ENCODE measurements at regions not wholly inside any gene's neighbourhood (a gene's known extent, or its start where the extent isn't known, plus 50 kb on each side); places are given as distances from the start of the nearest gene placed in this dataset.

DNA sequence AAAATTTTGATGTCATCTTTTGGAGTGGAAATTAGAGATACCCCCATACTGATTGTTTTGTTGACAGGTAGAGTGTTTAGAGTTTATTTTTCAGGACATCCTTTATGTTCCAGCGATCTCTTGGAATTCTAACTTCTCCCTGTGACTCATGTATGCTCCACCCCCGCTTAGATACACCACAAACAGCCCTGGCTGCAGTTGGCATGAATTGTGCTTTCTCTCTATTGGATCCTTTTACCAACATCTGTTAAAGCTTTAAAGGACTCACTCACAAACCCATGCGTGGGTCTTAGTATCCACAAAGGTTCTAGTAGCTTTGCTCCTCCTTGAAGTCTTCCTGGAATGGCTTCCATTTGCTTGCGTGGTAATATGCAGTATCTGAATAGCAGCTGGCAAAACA lies 409.5 kb upstream of the POU3F3 start:
- Histone ChIP-seq H3K27ac (no peak overlapping the region), H3K4me1 (no peaks in the 10 kb centered on the region), H3K36me3 (no peaks in the 10 kb centered on the region), H3K27me3 (no peaks in the 10 kb centered on the region), H3K9me3 (no peaks in the 10 kb centered on the region), H3K4me3 (no peak overlapping the region)
- intact Hi-C loops (cut with DNase I), result no loop called here
- TF ChIP-seq, protein P1, sequence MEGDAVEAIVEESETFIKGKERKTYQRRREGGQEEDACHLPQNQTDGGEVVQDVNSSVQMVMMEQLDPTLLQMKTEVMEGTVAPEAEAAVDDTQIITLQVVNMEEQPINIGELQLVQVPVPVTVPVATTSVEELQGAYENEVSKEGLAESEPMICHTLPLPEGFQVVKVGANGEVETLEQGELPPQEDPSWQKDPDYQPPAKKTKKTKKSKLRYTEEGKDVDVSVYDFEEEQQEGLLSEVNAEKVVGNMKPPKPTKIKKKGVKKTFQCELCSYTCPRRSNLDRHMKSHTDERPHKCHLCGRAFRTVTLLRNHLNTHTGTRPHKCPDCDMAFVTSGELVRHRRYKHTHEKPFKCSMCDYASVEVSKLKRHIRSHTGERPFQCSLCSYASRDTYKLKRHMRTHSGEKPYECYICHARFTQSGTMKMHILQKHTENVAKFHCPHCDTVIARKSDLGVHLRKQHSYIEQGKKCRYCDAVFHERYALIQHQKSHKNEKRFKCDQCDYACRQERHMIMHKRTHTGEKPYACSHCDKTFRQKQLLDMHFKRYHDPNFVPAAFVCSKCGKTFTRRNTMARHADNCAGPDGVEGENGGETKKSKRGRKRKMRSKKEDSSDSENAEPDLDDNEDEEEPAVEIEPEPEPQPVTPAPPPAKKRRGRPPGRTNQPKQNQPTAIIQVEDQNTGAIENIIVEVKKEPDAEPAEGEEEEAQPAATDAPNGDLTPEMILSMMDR (IDR thresholded peaks at IDR 0.05), result no peak
- no peak for DNase-seq (ENCODE audit: low spot score in 2 of 2)

DNA sequence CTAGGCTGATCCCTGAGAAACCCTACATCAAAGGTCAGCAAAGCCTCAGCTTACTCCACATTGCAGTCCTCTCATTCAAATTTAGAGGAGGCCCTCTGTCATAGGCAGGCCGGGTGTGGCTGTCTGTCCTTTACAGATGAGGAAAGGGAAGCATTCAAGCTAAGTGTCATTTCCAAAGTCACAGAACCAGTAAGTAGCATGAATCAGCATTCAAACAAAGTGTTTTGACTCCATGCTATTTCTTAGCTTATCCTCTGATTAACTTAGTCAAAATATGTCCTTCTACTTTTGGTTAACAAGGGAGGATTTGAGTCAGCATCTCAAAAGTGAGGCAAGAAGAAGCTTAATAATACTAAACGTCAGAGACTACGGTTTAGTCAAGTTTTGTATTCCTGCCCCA lies 409.0 kb upstream of the POU3F3 start:
- Histone ChIP-seq H3K4me3 (no peak overlapping the region), H3K36me3 (no peaks in the 10 kb centered on the region), H3K9me3 (no peaks in the 10 kb centered on the region), H3K27ac (no peak overlapping the region), H3K4me1 (no peaks in the 10 kb centered on the region), H3K27me3 (no peaks in the 10 kb centered on the region)
- intact Hi-C loops (cut with DNase I), result no loop called here
- no peak for DNase-seq (ENCODE audit: low spot score in 2 of 2)
- TF ChIP-seq, protein P1 (IDR thresholded peaks at IDR 0.05), result no peak

DNA sequence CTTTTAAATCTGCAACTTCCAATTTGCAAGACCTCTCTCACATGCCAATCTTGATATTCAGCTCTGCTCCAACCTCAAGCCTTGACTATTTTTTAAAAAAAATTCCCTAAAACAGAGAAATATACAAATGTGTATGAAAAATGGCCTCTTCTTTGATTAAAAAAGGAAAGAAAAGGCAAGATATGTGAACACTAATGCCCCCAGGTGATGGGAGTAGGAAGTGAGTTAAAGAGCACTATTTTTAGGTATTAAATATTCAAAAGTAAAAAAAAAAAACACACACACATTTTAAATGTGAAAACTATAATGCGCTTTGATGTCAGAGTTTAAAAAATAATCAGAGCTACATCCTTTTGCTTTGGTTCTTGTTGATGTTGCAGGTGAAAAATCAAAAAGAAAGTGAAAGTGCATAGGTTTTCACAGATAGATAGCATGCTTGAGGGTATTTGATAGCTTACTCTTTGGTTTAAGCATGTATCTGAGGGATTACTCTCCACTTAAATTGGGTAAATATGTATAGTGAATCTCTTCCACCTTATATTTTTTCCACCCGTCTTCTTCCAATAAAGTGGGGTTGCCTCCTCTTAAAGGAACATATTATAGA lies 406.0 kb upstream of the POU3F3 start:
- TF ChIP-seq, protein P1 (IDR thresholded peaks at IDR 0.05), result no peak
- Histone ChIP-seq H3K27ac (no peak overlapping the region), H3K9me3 (no peaks in the 10 kb centered on the region), H3K4me3 (no peak overlapping the region), H3K36me3 (no peaks in the 10 kb centered on the region), H3K27me3 (no peaks in the 10 kb centered on the region), H3K4me1 (no peaks in the 10 kb centered on the region)
- intact Hi-C loops (cut with DNase I), result no loop called here
- no peak for DNase-seq (ENCODE audit: low spot score in 2 of 2)

DNA sequence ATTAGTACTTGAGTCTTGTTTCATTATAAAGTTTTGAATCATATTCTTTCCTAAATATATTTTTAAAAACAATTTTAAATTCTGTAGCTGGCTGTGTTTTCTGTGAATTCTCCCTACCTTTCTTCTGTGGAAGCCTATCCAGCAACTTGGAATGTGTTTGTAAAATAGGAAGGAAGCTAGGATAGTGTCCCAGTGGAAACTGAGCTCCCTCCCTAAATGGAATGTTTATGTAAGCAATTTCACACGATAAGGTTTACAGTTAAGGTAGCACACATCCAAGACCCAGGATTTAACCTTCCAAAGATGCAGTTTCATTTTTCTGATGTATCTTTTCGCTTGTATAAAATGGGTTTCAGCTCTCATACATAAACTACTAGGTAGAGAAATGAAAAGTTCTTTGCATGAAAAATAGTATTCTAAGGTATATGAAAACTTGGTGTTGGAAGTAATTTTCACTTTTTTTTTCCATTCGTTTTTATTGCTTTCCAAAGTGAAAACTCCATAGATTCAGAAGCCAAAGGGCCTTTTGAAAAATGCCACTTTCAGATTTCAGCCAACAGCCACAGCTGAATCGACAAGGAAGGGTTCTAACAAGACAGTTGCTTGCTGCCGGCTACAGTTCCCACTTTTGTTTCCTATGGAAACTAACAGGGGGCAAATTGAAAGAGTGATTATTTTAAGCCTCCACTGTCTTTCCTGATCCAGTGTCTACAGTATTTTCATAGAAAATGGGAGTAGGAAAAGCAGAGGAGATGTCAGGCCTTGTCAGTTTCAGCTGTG lies 405.1 kb upstream of the POU3F3 start:
- intact Hi-C loops (cut with DNase I), result no loop called here
- Histone ChIP-seq H3K27ac (no peak overlapping the region), H3K27me3 (no peaks in the 10 kb centered on the region), H3K4me3 (no peak overlapping the region), H3K9me3 (no peaks in the 10 kb centered on the region), H3K4me1 (no peaks in the 10 kb centered on the region), H3K36me3 (no peaks in the 10 kb centered on the region)
- DNase-seq (ENCODE audit: low spot score in 2 of 2), result no peak
- TF ChIP-seq, protein P1 (IDR thresholded peaks at IDR 0.05), result no peak

DNA sequence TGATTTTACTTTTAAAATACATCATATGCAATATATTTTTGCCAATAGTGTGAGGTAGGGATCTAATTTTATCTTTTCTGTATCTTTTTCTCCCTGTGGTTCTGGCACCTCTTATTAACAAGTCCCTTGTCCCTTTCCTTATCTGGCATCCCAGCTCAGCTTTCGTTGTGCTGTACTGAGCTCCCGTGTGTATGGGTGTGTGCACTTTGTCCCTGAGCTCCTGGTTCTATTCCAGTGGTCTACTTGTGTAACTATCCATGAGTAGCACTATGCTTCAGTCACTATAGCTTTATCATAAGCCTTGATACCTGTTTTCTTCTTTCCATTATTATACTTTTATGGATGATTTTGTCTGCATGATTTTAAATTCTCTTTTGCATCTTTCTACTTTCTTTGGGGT lies 401.4 kb upstream of the POU3F3 start:
- Histone ChIP-seq H3K9me3 (no peaks in the 10 kb centered on the region), H3K4me1 (no peaks in the 10 kb centered on the region), H3K4me3 (no peak overlapping the region), H3K27ac (no peak overlapping the region), H3K36me3 (no peaks in the 10 kb centered on the region), H3K27me3 (no peaks in the 10 kb centered on the region)
- no peak for DNase-seq (ENCODE audit: low spot score in 2 of 2)
- intact Hi-C loops (cut with DNase I), result no loop called here
- TF ChIP-seq, protein P1 (IDR thresholded peaks at IDR 0.05), result no peak

Data from ascending aorta (tissue), 2 donors.